IPS-18a (cell line): ENCODE measurements at regions not wholly inside any gene's neighbourhood (a gene's known extent, or its start where the extent isn't known, plus 50 kb on each side); places are given as distances from the start of the nearest gene placed in this dataset.

Experiments used
- H3K27ac ChIP-seq: one replicate; pipeline ENCODE4 v1.5.1; 2013; ENCODE audit warnings: low read length
- H3K27me3 ChIP-seq: one replicate; pipeline ENCODE4 v1.6.1; 2013; ENCODE audit warnings: mild to moderate bottlenecking, low read length; ENCODE audit not compliant: control insufficient read depth, insufficient read depth
- H3K36me3 ChIP-seq: one replicate; pipeline ENCODE4 v1.6.1; 2013; ENCODE audit warnings: low read depth, low read length; ENCODE audit not compliant: control insufficient read depth
- H3K4me1 ChIP-seq: one replicate; pipeline ENCODE4 v1.6.1; 2013; ENCODE audit warnings: low read depth, low read length; ENCODE audit not compliant: control insufficient read depth
- H3K4me3 ChIP-seq: one replicate; pipeline ENCODE4 v1.5.1; 2013; ENCODE audit warnings: low read length
- H3K9ac ChIP-seq: one replicate; pipeline ENCODE4 v1.6.1; 2013; ENCODE audit warnings: mild to moderate bottlenecking, low read length, moderate library complexity
- H3K9me3 ChIP-seq: one replicate; pipeline ENCODE4 v1.6.1; 2013; ENCODE audit warnings: low read depth, low read length; ENCODE audit not compliant: control insufficient read depth

- H3K36me3 ChIP-seq, result no peaks in the 10 kb centered on the region
- peak overlapping the region; percentile 11 for H3K4me3 ChIP-seq
- no peaks in the 10 kb centered on the region for H3K27me3 ChIP-seq
- no peak overlapping the region for H3K9ac ChIP-seq
- no peak overlapping the region for H3K27ac ChIP-seq
- no peaks in the 10 kb centered on the region for H3K9me3 ChIP-seq
- peaks cover 10% of the 10 kb centered on the region for H3K4me1 ChIP-seq
Observed at GRCh38 chr4:152045449-152045806, 284.6 kb upstream of the GATB start.

GRCh38 chr4:152044331-152045036, 283.7 kb upstream of the GATB start:
- H3K36me3 ChIP-seq, result no peaks in the 10 kb centered on the region
- no peak overlapping the region for H3K4me3 ChIP-seq
- H3K27ac ChIP-seq, result no peak overlapping the region
- H3K9ac ChIP-seq, result no peak overlapping the region
- no peaks in the 10 kb centered on the region for H3K27me3 ChIP-seq
- H3K4me1 ChIP-seq, result peaks cover 10% of the 10 kb centered on the region
- no peaks in the 10 kb centered on the region for H3K9me3 ChIP-seq

- H3K9ac ChIP-seq, result no peak overlapping the region
- no peak overlapping the region for H3K4me3 ChIP-seq
- no peaks in the 10 kb centered on the region for H3K9me3 ChIP-seq
- H3K4me1 ChIP-seq, result peaks cover 4% of the 10 kb centered on the region
- no peaks in the 10 kb centered on the region for H3K27me3 ChIP-seq
- H3K27ac ChIP-seq, result no peak overlapping the region
- no peaks in the 10 kb centered on the region for H3K36me3 ChIP-seq
Observed at GRCh38 chr4:152041295-152041694, 280.5 kb upstream of the GATB start.

- no peak overlapping the region for H3K27ac ChIP-seq
- H3K4me3 ChIP-seq, result no peak overlapping the region
- H3K9ac ChIP-seq, result no peak overlapping the region
- H3K9me3 ChIP-seq, result no peaks in the 10 kb centered on the region
- H3K27me3 ChIP-seq, result no peaks in the 10 kb centered on the region
- H3K4me1 ChIP-seq, result no peaks in the 10 kb centered on the region
- no peaks in the 10 kb centered on the region for H3K36me3 ChIP-seq
Observed at GRCh38 chr4:152039691-152040090, 278.9 kb upstream of the GATB start.

GRCh38 chr4:152039023-152039481, 278.2 kb upstream of the GATB start:
- no peak overlapping the region for H3K9ac ChIP-seq
- no peaks in the 10 kb centered on the region for H3K4me1 ChIP-seq
- no peaks in the 10 kb centered on the region for H3K27me3 ChIP-seq
- no peaks in the 10 kb centered on the region for H3K36me3 ChIP-seq
- no peaks in the 10 kb centered on the region for H3K9me3 ChIP-seq
- H3K4me3 ChIP-seq, result no peak overlapping the region
- no peak overlapping the region for H3K27ac ChIP-seq

GRCh38 chr4:152038238-152038637, 277.4 kb upstream of the GATB start:
- no peaks in the 10 kb centered on the region for H3K36me3 ChIP-seq
- H3K4me3 ChIP-seq, result no peak overlapping the region
- no peak overlapping the region for H3K9ac ChIP-seq
- no peak overlapping the region for H3K27ac ChIP-seq
- H3K4me1 ChIP-seq, result no peaks in the 10 kb centered on the region
- no peaks in the 10 kb centered on the region for H3K9me3 ChIP-seq
- H3K27me3 ChIP-seq, result no peaks in the 10 kb centered on the region

GRCh38 chr4:152037435-152037834, 276.6 kb upstream of the GATB start:
- no peaks in the 10 kb centered on the region for H3K4me1 ChIP-seq
- H3K36me3 ChIP-seq, result no peaks in the 10 kb centered on the region
- no peaks in the 10 kb centered on the region for H3K27me3 ChIP-seq
- H3K9me3 ChIP-seq, result no peaks in the 10 kb centered on the region
- H3K4me3 ChIP-seq, result no peak overlapping the region
- no peak overlapping the region for H3K9ac ChIP-seq
- H3K27ac ChIP-seq, result no peak overlapping the region

- no peak overlapping the region for H3K27ac ChIP-seq
- no peak overlapping the region for H3K9ac ChIP-seq
- H3K4me1 ChIP-seq, result no peaks in the 10 kb centered on the region
- H3K36me3 ChIP-seq, result no peaks in the 10 kb centered on the region
- H3K27me3 ChIP-seq, result no peaks in the 10 kb centered on the region
- no peak overlapping the region for H3K4me3 ChIP-seq
- no peaks in the 10 kb centered on the region for H3K9me3 ChIP-seq
Observed at GRCh38 chr4:152033621-152034020, 272.8 kb upstream of the GATB start.

GRCh38 chr4:152032722-152033131, 271.9 kb upstream of the GATB start:
- Histone ChIP-seq H3K4me3 (no peak overlapping the region), H3K9me3 (no peaks in the 10 kb centered on the region), H3K9ac (no peak overlapping the region), H3K27ac (no peak overlapping the region), H3K4me1 (no peaks in the 10 kb centered on the region), H3K36me3 (no peaks in the 10 kb centered on the region), H3K27me3 (no peaks in the 10 kb centered on the region)

GRCh38 chr4:152029631-152030030, 268.8 kb upstream of the GATB start:
- Histone ChIP-seq H3K27me3 (no peaks in the 10 kb centered on the region), H3K4me3 (no peak overlapping the region), H3K36me3 (no peaks in the 10 kb centered on the region), H3K4me1 (no peaks in the 10 kb centered on the region), H3K9ac (no peak overlapping the region), H3K27ac (no peak overlapping the region), H3K9me3 (no peaks in the 10 kb centered on the region)

GRCh38 chr4:152028131-152028530, 267.3 kb upstream of the GATB start:
- no peaks in the 10 kb centered on the region for H3K9me3 ChIP-seq
- no peaks in the 10 kb centered on the region for H3K36me3 ChIP-seq
- no peaks in the 10 kb centered on the region for H3K4me1 ChIP-seq
- H3K9ac ChIP-seq, result no peak overlapping the region
- no peak overlapping the region for H3K27ac ChIP-seq
- no peak overlapping the region for H3K4me3 ChIP-seq
- H3K27me3 ChIP-seq, result no peaks in the 10 kb centered on the region

- Histone ChIP-seq H3K27me3 (no peaks in the 10 kb centered on the region), H3K9me3 (no peaks in the 10 kb centered on the region), H3K27ac (no peak overlapping the region), H3K4me3 (no peak overlapping the region), H3K9ac (no peak overlapping the region), H3K36me3 (no peaks in the 10 kb centered on the region), H3K4me1 (no peaks in the 10 kb centered on the region)
Observed at GRCh38 chr4:152024881-152025280, 264.1 kb upstream of the GATB start.
